Keratinocyte (primary cell): ENCODE measurements at regions not wholly inside any gene's neighbourhood (a gene's known extent, or its start where the extent isn't known, plus 50 kb on each side); places are given as distances from the start of the nearest gene placed in this dataset.

Source experiments
- EZH2 ChIP-seq: IDR thresholded peaks from one replicate; pipeline ENCODE4 v1.6.1; 2012; ENCODE audit warnings: inconsistent platforms, mild to moderate bottlenecking, low read length, moderate library complexity
- TF ChIP-seq, protein P1 (sequence below), 3 experiments: IDR thresholded peaks in 1 of 3; conservative IDR thresholded peaks in 1 of 3; optimal IDR thresholded peaks in 1 of 3; 2 replicates in 2 of 3; 3 replicates in 1 of 3; pipeline versions ENCODE3 to v1.5.1; 2011; ENCODE audit warnings: low read length in 3 of 3, mild to moderate bottlenecking in 3 of 3, moderate library complexity in 2 of 3, control low read depth in 1 of 3, inconsistent platforms in 1 of 3; ENCODE audit not compliant: insufficient read depth in 2 of 3; ENCODE audit errors: extremely low read depth in 1 of 3

DNA sequence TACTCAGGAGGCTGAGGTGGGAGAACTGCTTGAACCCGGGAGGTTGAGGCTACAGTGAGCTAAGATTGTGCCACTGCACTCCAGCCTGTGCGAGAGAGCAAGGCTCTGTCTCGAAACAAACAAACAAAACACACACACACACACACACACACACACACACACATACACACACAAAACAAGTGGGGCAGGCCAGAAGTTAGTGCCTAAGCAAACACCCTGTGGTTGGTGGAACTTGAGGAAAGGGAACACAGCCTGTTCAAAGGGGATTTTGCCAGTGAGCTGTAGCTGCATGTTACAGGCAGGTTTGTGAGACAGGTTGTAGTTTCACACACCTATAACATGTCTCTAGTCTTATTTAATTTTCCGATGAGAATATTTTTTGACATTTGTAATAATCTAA lies 175.3 kb upstream of the CLEC14A start:
- TF ChIP-seq, protein P1, sequence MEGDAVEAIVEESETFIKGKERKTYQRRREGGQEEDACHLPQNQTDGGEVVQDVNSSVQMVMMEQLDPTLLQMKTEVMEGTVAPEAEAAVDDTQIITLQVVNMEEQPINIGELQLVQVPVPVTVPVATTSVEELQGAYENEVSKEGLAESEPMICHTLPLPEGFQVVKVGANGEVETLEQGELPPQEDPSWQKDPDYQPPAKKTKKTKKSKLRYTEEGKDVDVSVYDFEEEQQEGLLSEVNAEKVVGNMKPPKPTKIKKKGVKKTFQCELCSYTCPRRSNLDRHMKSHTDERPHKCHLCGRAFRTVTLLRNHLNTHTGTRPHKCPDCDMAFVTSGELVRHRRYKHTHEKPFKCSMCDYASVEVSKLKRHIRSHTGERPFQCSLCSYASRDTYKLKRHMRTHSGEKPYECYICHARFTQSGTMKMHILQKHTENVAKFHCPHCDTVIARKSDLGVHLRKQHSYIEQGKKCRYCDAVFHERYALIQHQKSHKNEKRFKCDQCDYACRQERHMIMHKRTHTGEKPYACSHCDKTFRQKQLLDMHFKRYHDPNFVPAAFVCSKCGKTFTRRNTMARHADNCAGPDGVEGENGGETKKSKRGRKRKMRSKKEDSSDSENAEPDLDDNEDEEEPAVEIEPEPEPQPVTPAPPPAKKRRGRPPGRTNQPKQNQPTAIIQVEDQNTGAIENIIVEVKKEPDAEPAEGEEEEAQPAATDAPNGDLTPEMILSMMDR (optimal IDR thresholded peaks at IDR 0.05 in 1 of 3, IDR thresholded peaks at IDR 0.05 in 1 of 3, conservative IDR thresholded peaks at IDR 0.05 in 1 of 3; ENCODE audit: extremely low read depth in 1 of 3, insufficient read depth in 2 of 3, low read length in 3 of 3) = no peak
- TF ChIP-seq EZH2 = no peak
